Skeletal muscle cell (primary cell): ENCODE measurements at regions not wholly inside any gene's neighbourhood (a gene's known extent, or its start where the extent isn't known, plus 50 kb on each side); places are given as distances from the start of the nearest gene placed in this dataset.
"Not testable (repeated sequence)": the region's sequence is repeated elsewhere in the genome, so short reads cannot be mapped to it uniquely, and the experiment has no call there.

Experiments used
- DNase-seq: peaks from one replicate; pipeline ENCODE4 v3.0.0-alpha.2; 2010; ENCODE audit warnings: low read depth
- H3K4me3 ChIP-seq: 2 replicates; pipeline ENCODE4 v1.5.1; 2011; ENCODE audit warnings: low read depth, mild to moderate bottlenecking, control low read depth, low read length, moderate library complexity

- not testable (repeated sequence) for H3K4me3 ChIP-seq, DNase-seq
These were observed 153.9 kb upstream of the OR4C13 start for GRCh38 chr11:49798206-49798837.

- not testable (repeated sequence) for DNase-seq, H3K4me3 ChIP-seq
These were observed 134.3 kb upstream of the OR4C13 start for GRCh38 chr11:49817705-49818430.

GRCh38 chr11:49823188-49823587 is 129.0 kb upstream of the OR4C13 start:
- not testable (repeated sequence) for H3K4me3 ChIP-seq, DNase-seq

GRCh38 chr11:49850541-49850940 is 101.7 kb upstream of the OR4C13 start:
- H3K4me3 ChIP-seq, DNase-seq: not testable (repeated sequence)

- no peak overlapping the region for H3K4me3 ChIP-seq
- DNase-seq = no peak
These were observed 100.7 kb upstream of the OR4C13 start for GRCh38 chr11:49851511-49851910.

- H3K4me3 ChIP-seq = no peak overlapping the region
- DNase-seq = no peak
These were observed 100.2 kb upstream of the OR4C13 start for GRCh38 chr11:49851971-49852389.

- not testable (repeated sequence) for DNase-seq, H3K4me3 ChIP-seq
These were observed 63.3 kb upstream of the OR4C13 start for GRCh38 chr11:49888875-49889274.

GRCh38 chr11:49891910-49892671 is 60.1 kb upstream of the OR4C13 start:
- not testable (repeated sequence) for H3K4me3 ChIP-seq, DNase-seq

GRCh38 chr11:49893442-49893841 is 58.7 kb upstream of the OR4C13 start:
- not testable (repeated sequence) for H3K4me3 ChIP-seq, DNase-seq
